Left lung (tissue), 4 donors: ENCODE measurements at regions not wholly inside any gene's neighbourhood (a gene's known extent, or its start where the extent isn't known, plus 50 kb on each side); places are given as distances from the start of the nearest gene placed in this dataset.

ENCODE experiments used
- ATAC-seq: fragments of 200-7000 bp; cut with Tn5 transposase; one replicate; pipeline ENCODE4 v1.9.1; 2020; ENCODE audit warnings: moderate library complexity
- DNase-seq, 4 donors: peaks; one replicate each; pipeline ENCODE4 v3.0.0-alpha.2; 2013 to 2020
- H3K27ac ChIP-seq, 2 donors: fragments of 200-600 bp; sonication (generic) in 1 of 2; one replicate each; pipeline versions ENCODE4 v1.5.0 to v1.8.0; 2020 to 2021
- H3K27me3 ChIP-seq, 2 donors: fragments of 200-600 bp; sonication (generic) in 1 of 2; one replicate each; pipeline versions ENCODE4 v1.5.0 to v1.8.0; 2020 to 2021
- H3K36me3 ChIP-seq, 2 donors: fragments of 200-600 bp; sonication (generic) in 1 of 2; one replicate each; pipeline versions ENCODE4 v1.5.0 to v1.8.0; 2020 to 2021
- H3K4me1 ChIP-seq, 2 donors: fragments of 200-600 bp; one replicate each; pipeline ENCODE4 v1.8.0; 2021
- H3K4me3 ChIP-seq, 2 donors: fragments of 200-600 bp; sonication (generic) in 1 of 2; one replicate each; pipeline versions ENCODE4 v1.5.0 to v1.8.0; 2020 to 2021; ENCODE audit warnings: mild to moderate bottlenecking in 1 of 2
- H3K9me3 ChIP-seq, 2 donors: fragments of 200-600 bp; sonication (generic) in 1 of 2; one replicate each; pipeline versions ENCODE4 v1.5.0 to v1.8.0; 2020 to 2021
- CTCF ChIP-seq, 2 donors: fragments of 200-600 bp; sonication (generic) in 1 of 2; IDR thresholded peaks; one replicate each; pipeline versions ENCODE4 v1.5.0 to v1.8.0; 2021; ENCODE audit warnings: antibody characterized with exemption in 2 of 2
- intact Hi-C, 2 donors: fragments of 100-400 bp; cut with DNase I; formaldehyde crosslinking; loops; one replicate each; pipeline versions ENCODE4 v1.11.2 to v1.14.2; 2022
- donor health status: DM: no; HTN: yes; CAD: no.
- donor health status: DM: no; HTN: no; CAD: no.

- no peak overlapping the region for H3K27ac ChIP-seq
- no peak overlapping the region for H3K4me3 ChIP-seq
- DNase-seq (no peak), ATAC-seq (no peak)
- no peaks in the 10 kb centered on the region for H3K9me3 ChIP-seq
- TF ChIP-seq CTCF (IDR thresholded peaks at IDR 0.05), result no peak
- intact Hi-C loops, result no loop called here
- no peaks in the 10 kb centered on the region for H3K27me3 ChIP-seq
- no peaks in the 10 kb centered on the region for H3K4me1 ChIP-seq
- no peaks in the 10 kb centered on the region for H3K36me3 ChIP-seq
Measured at GRCh38 chr9:82334286-82334685, 345.7 kb downstream of the SPATA31D1 start.

GRCh38 chr9:82337351-82337750 is 348.8 kb downstream of the SPATA31D1 start:
- Histone ChIP-seq H3K27me3 (no peaks in the 10 kb centered on the region), H3K4me3 (no peak overlapping the region), H3K27ac (no peak overlapping the region), H3K9me3 (no peaks in the 10 kb centered on the region), H3K36me3 (no peaks in the 10 kb centered on the region), H3K4me1 (no peaks in the 10 kb centered on the region)
- intact Hi-C loops, result no loop called here
- ATAC-seq (no peak), DNase-seq (no peak)
- no peak for TF ChIP-seq CTCF (IDR thresholded peaks at IDR 0.05)

- intact Hi-C loops, result no loop called here
- Histone ChIP-seq H3K36me3 (no peaks in the 10 kb centered on the region), H3K4me3 (no peak overlapping the region), H3K27ac (no peak overlapping the region), H3K27me3 (no peaks in the 10 kb centered on the region), H3K4me1 (no peaks in the 10 kb centered on the region), H3K9me3 (peaks cover 0 to 18% of the 10 kb centered on the region in 2 donors)
- ATAC-seq, result no peak
- DNase-seq, result no peak
- no peak for TF ChIP-seq CTCF (IDR thresholded peaks at IDR 0.05)
Measured at GRCh38 chr9:82342046-82342445, 353.5 kb downstream of the SPATA31D1 start.

- intact Hi-C loops, result no loop called here
- no peak overlapping the region for H3K27ac ChIP-seq
- no peak for DNase-seq
- H3K4me1 ChIP-seq, result no peaks in the 10 kb centered on the region
- H3K4me3 ChIP-seq, result no peak overlapping the region
- H3K27me3 ChIP-seq, result no peaks in the 10 kb centered on the region
- peaks cover 0 to 40% of the 10 kb centered on the region in 2 donors for H3K9me3 ChIP-seq
- no peaks in the 10 kb centered on the region for H3K36me3 ChIP-seq
- ATAC-seq, result no peak
- no peak for TF ChIP-seq CTCF (IDR thresholded peaks at IDR 0.05)
Measured at GRCh38 chr9:82346040-82346439, 357.5 kb downstream of the SPATA31D1 start.

GRCh38 chr9:82353631-82354278 is 365.2 kb downstream of the SPATA31D1 start:
- Histone ChIP-seq H3K4me3 (no peak overlapping the region), H3K9me3 (peaks cover 0 to 7% of the 10 kb centered on the region in 2 donors), H3K4me1 (no peaks in the 10 kb centered on the region), H3K36me3 (no peaks in the 10 kb centered on the region), H3K27ac (no peak overlapping the region), H3K27me3 (no peaks in the 10 kb centered on the region)
- intact Hi-C loops, result no loop called here
- ATAC-seq, result no peak
- DNase-seq, result no peak
- no peak for TF ChIP-seq CTCF (IDR thresholded peaks at IDR 0.05)
